GM11168 (cell line): ENCODE measurements at regions not wholly inside any gene's neighbourhood (a gene's known extent, or its start where the extent isn't known, plus 50 kb on each side); places are given as distances from the start of the nearest gene placed in this dataset.
"Not testable (repeated sequence)": the region's sequence is repeated elsewhere in the genome, so short reads cannot be mapped to it uniquely, and the experiment has no call there.

Experiments
- in situ Hi-C: fragments of 300-500 bp; cut with MboI; formaldehyde crosslinking; loops from one replicate; pipeline ENCODE4 v1.12.0; 2022; ENCODE audit warnings: low sequenced_read_pairs; ENCODE audit not compliant: unreplicated experiment

DNA sequence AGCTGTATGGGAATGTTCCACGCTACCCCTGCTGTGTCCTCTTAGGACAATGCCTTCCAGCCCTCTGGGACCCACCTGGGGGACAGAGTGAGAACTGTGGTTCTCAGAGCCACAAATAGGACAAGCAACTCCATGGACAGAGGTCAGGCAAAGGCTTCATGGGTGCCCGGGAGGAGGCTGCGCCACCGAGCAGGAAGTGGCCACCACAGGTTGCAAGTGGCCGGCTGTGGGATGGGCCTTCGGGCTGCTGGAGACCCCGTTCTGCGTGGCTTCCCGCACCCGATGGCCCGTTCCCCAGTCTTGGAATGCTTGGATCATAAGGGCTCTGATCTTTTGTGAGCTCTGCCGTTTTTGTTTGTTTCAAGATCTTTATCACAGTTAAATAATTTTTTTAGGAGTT, 118.8 kb downstream of the BOD1 start:
- in situ Hi-C loops = no loop called here

DNA sequence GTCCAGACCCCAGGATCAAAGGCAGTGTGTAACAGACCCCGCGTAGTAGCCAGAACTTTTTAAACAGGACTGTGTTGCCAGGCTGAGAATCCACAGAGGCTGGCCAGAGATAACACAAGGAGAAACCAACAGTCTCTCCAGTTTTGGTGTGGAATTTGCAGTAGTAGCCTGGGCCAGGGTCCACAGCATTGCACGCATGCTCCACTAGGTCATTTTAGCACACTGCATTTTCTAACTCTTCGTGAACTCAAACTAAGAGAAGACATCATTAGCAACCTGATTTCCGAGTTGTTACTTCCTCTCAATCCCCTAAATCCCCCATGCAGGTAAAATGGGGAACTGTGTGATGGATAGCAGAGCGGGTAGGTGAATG, 119.6 kb downstream of the BOD1 start:
- in situ Hi-C loops = no loop called here

DNA sequence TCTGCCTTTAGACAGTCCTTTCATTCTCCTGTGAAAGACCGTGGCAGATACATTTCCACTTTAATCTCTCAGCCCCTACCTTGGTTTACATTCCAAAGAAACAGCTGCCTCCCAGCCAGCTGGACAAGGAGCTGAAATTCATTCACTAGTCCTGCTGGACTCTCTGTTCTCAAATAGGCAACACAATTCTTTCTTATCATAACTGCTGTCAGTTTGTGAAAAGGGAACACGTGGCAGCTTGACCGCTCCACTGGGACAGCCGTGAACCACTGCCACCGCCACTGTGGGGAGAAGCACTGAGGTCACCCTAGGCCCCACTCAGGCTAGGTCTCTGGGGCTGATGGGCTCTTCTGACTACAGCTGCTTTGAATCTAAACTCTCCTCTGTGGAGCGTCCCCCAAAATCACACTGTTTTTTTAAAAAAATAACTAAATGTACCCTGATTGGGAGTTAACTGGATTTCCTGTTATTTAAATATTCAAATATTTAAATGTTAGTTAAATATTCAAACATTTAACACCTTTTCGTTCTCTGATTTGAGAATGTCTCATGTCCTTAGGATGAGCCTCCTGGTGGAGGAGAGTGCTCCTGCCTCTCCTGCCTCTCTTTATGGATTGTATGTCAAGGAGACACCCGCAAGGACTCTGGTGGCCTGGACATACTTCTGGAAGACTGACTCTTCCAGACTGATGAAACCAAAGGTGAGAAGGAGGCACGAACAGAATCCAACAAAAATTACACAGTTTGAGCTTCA, 120.1 kb downstream of the BOD1 start:
- in situ Hi-C loops = no loop called here

DNA sequence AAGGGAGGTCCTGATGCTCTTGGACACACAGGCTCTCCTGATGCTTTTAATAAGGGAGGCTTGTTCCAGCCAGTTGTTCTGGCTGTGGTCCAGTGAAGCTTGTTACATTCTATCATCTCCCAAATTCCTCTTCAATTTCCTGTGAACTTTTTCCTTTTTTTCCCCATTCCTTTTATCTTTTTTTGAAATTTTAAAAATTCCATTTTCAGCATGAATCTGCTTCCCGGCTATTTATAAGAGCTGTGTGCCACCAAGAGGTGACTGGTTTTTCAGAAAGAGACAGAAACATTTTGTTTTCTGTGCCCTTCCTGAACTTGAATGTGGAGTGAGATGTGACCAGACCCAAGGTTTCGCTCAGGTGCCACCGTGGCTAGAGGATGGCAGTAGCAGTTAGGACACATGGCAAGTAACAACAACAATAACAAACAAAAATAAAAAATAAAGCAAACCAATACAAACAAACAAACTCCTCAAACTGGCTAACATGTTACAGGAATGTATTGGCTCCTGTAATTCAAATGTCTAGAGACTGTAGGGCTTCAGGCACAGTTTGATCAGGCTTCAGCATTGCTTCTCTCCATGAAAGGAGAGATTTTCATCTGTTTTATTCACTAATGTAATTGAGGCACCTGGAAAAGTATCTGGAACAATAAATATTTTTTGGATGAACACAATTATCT, 121.1 kb downstream of the BOD1 start:
- in situ Hi-C loops = no loop called here

DNA sequence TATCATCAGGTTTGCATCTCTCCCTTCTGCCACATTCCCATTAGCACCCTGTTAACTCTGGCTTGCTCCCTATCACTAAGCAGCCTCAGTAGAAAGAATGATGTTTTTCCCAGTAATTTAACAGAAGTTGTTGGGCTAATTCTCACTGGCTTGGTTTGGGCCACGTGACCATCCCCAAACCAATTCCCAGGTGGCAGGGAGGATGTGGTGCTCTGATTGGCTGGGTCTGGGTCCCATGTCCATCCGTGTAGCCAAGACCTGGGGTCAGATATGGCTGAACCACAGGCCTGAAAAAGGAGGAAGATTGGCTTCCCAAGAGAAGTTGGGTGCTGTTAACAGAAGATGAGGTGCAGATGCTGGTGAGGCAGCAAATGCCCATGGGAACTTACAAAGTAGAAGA, 122.0 kb downstream of the BOD1 start:
- in situ Hi-C loops = no loop called here

DNA sequence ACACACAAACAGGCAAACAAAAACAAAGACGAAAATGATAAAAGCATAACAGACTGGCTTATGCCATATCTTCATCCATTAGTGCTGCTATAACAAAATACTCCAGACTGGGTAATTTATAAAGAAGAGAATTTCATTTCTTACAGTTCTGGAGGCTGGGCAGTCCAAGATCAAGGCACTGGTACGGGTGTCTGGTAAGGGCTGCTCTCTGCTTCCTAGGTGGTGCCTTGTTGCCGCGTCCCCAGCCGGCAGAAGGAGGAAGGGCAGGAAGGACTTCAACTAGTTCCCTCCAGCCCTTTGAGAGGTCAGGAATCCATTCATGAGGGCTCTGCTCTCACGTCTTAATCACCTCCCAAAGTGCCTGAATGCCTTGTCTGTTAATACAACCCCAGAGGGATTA, 122.6 kb downstream of the BOD1 start:
- in situ Hi-C loops = no loop called here

DNA sequence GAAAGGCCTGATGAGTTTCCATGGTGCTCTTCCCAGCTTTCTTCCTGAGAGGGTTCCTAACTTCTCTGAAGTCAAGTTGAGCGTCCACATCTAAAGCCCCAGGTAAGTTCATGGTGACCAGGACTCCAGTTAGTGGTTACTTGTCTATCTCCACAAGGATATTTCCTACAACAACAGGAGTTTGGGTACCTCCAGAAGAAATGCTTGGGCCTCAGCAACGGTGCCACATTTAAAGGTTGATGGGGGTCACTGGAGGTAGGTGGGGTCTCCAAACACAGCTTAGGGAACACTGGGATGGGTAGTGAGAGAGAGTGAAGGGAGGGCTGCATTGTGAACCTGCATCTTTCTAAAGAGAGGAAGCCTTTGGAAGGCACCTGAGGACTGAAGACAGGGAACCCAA, 123.4 kb downstream of the BOD1 start:
- in situ Hi-C loops = no loop called here

DNA sequence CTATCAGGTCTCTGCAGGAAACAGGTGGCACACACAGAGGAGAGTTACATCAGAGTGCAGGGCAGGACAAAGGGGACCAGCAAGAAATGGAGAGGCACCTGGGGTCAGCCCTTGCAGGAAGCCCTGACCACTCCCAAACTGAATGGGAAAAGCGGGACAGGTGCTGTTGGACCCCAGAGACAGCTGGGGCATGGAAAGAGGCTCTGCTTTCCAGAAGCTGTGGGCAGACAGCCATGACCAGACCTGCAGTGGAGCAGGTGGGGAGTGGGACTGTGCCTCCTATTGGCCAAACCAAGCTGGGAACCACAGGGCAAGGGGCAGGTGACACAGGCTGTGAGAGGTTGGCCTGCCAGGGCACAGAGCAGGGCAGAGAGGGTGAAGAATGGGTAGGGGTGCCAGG, 125.8 kb downstream of the BOD1 start:
- in situ Hi-C loops = no loop called here

DNA sequence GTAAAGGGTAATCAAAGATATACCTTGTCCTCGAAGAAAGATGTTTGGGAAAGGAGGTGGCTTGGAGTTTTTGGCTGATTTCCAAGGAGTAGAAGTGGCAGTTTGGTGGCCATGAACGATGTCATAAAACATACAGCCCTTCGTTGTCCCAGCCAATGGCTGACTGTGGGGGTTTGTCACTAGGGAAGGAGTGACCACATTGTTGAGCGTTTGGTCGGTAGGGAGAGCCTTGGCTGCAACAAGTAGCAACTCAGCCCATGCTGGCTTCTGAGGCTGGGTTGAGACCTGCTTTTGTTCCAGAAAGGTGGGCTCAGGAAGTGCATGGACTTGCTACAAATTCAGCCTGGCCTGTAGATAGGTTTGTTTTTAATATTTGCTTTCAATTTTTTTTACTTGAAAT, 128.3 kb downstream of the BOD1 start:
- in situ Hi-C loops = no loop called here

DNA sequence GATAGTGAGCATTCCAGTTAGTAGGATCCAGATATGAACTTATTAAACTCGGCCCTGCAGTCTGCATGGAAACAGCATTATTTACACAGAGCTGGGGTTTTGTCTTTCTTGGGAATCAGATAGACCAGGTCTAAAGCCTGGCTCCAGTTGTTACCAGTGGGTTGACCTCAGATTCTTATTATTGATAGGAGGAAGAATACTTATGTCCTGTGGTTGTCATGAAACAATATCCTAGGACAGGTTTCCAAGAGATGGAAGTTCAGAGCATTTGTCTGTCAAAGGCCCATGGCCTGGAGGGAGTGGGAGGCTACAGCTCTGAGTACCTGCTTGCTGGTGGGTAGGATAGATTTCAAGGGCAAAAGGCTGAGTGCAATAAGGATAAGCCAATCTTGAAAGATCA, 129.2 kb downstream of the BOD1 start:
- in situ Hi-C loops = no loop called here

DNA sequence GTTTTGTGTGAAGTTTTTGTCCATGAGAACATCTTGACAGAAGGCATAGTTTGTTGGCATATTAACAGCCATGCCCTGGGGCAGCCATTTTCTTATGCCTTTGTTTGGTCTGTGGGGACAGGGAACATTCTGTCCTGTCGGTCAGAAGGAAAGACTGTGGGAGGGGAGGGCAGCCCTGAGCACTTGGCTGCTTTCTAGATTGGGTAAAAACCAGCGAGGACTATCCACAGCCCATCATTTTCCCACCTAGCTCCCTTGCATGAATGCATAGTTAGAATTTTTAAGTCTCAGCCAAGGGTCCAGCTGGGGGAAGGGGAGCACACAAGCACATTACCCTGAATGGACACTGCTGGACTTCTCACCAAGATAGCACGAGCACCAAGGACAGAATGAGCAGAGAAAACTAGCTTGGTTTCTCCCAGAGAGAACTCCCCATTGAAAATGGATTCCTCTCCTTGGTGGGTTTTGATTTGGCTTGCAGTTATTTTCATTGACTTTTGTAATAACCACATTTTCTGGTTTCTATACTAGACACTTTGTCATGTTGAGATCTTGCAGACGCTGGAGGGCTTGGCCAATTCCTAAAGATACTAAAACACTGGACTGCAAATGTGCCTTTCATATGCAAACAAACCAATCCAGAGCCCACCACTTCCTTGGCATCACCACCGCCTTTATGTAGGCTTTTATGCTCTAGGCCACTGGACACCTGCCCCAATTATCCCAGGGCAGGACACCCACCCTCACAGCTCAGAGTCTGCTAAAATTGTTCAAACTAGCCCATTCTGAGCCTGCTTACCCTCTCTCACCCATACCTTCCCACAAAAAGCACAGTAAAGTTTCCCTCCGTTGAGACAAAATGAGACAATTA, 129.9 kb downstream of the BOD1 start:
- in situ Hi-C loops = no loop called here

DNA sequence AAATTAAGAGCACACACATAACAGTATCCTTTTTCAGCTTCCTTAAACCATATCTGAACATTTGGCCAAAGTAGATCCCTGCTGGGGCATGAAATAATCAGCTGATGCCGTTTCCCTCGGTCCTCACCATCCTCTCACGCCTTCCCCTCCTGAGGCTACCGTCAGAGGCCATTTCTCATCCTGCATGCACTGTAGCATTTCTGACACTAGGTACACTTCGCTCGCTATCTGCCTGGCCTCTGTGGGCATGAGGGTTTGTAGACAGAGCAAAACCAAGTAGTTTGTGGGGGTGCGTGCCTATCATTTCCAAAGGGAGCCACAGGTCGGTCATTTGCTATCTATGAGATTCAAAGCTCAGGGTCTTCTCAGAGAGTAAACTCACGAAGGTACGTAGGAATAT, 131.9 kb downstream of the BOD1 start:
- in situ Hi-C loops = no loop called here

DNA sequence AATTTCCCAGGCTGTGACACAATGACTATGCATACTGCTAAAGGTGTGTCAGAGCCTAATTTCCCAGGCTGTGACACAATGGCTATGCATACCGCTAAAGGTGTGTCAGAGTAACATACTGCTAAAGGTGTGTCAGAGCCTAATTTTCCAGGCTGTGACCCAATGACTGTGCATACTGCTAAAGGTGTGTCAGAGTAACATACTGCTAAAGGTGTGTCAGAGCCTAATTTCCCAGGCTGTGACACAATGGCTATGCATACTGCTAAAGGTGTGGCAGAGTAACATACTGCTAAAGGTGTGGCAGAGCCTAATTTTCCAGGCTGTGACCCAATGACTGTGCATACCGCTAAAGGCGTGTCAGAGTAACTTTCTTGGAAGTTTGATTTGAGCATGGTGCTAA, 132.9 kb downstream of the BOD1 start:
- in situ Hi-C loops = not testable (repeated sequence)

DNA sequence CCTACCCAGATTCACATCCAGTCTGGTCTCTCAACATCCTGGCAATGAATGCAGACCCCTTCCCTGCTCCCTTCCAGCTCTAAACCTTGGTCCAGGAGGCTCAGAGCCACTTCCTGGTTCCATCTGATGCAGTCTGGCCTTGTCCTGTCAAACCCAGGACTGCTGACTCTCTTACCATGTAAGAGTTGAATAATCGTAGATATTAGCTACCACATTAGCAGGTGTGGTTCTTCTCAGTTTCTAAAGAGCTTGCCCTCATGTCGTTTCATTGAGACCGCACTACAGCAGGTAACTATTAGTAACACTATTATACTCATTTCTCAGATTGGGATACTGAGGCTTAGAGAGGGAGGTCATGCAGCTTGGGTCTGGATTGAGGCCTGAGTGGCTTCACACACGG, 133.3 kb downstream of the BOD1 start:
- in situ Hi-C loops = no loop called here

DNA sequence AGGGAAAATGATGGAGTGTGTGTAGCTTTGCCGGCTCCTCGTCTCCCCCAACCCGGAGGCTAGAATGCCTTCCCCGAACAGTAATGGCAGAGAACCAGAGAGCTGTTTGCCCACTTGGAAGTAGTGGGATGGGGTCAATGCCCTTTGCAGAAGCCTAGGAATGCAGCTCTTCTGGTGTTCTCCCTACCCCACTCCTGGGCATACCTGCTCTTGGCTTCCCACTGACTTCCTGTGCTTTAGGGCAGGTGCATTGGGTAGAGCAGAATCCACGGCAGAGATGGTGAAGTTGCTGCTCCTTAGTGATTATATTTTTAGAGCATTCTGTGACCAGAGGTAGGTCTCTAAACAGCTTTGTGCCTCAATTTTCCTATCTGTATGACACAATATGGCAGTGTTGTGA, 134.6 kb downstream of the BOD1 start:
- in situ Hi-C loops = no loop called here

DNA sequence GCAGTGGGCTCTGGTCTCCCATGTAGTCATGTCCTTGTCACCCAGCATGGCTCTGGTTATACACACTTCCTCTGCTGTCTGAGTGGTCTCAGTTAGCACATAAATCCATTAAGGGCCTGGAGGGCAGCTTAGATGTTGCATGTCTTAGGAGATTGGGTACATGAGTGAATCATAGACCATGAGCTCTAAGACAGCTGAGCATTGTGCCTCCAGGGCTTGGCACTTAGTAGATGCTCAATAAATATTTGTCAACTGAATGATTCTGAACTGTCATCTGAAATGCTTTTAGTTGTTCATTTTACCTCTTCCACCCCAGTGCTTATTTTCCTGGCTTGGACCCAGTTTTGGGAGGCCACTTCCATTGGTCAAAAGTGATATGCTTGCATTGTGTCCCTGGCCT, 135.6 kb downstream of the BOD1 start:
- in situ Hi-C loops = no loop called here

DNA sequence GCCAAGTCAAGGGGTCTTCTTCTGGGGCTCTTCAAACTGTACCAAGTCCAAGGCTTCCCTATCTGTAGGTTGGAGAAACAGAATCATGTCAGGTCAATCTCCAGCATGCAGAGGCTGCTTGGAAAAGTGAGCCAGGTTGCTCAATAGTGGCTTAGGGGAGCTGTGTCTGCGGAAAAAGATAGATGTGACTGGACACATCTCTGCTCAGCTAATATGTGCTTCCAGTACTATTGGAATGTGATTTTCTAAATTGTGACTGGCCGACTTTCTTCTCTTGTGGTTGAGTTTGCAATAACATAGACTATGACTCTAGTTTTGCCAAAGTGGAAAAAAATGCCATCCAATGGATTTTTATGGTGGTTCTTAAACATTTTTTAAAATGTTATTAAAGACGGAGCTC, 136.7 kb downstream of the BOD1 start:
- in situ Hi-C loops = no loop called here

DNA sequence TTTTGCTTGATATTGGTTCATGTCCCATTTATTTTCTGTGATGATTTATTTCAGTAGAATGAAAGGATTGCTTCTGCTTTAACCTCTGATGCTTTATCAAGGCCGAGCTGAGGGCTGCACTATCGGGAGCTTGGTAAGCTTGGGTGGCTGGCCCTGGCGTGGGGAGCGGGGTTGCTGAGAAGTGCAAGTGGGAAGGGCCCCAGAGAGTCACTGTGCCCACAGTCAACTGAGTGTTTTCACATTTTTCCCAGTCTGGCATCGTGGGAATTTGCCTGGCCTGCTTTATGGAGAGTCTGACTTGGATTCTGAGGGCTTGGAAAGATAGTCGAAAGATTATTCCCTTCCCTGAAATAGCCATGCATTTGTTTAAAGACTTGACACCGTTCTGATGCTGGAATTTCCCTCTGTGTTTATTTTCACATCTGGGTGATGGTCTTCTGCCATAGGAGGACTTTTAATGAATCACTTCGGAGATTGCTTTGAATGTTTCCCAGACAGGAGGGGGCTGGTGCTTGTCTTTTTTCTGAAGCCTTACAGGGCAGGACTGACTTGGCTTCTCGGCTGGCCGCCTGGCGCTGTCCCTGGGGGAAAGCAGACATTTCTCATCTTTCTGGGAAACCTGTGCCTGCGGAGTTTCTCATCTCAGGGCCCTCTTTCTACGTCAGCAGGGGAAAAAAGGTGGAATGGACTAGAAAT, 139.0 kb downstream of the BOD1 start:
- in situ Hi-C loops = no loop called here

DNA sequence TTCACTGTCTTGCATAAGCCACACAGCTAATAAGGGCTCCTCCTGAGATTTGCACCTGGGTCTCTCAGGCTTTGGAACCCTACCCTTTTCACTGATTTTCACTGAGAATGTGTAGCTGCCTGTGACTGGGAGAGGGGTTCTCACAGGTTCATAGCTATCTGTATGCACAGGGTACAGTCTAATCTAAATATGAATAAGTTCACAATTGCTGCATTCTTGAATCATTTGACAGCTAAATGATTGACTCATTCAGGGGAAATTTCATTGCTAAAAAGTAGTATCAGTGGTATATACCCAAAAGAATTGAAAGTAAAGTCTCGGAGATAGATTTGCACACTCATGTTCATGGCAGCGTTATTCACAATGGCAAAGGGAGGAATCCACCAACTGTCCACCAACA, 140.7 kb downstream of the BOD1 start:
- in situ Hi-C loops = no loop called here

DNA sequence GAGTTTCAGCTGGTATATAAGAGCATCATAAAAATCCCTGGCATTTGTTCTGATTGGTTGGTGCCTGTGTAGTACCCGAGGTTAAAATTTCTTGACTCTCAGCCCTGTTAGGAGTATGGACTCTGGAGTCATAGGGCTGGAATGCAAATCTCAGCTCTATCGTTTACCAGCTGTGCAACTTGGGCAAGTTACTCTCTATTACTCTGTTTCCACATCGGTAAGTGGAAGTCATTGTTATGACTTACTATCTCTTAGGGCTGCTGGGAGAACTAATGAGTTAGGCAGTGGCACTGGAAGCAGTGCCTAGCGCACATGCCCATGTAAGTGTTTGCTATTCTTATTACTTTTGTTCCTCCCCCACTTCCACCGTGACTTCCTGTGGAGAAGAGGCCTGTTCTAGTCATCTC, 141.6 kb downstream of the BOD1 start:
- in situ Hi-C loops = no loop called here

DNA sequence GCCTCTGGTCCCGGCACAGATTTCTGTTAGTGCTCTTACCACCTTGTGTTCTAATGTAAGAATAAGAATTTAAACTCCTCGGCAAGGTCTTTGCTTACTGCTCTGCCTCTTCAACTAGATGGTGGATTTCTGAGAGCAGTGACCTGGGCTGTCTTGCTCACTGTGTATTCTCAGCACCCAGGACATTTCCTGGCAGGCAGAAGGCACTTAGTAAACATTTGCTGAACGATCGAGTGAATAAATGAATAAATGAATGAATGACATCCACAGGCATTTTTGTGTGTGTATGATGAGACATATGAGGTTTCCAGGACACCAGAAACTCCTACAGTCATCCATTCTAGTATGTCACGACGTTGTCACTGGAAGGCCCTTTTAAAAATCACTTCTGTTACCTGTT, 143.2 kb downstream of the BOD1 start:
- in situ Hi-C loops = no loop called here
